Transverse colon (tissue), 4 donors: ENCODE measurements at regions not wholly inside any gene's neighbourhood (a gene's known extent, or its start where the extent isn't known, plus 50 kb on each side); places are given as distances from the start of the nearest gene placed in this dataset.

Experiments used
- DNase-seq: peaks from one replicate; pipeline ENCODE4 v3.0.0-alpha.2; 2019
- H3K27ac ChIP-seq, 4 donors: fragments of 200-600 bp; sonication (generic); 2 replicates each; pipeline ENCODE4 v1.5.1; 2016 to 2018; ENCODE audit warnings: inconsistent platforms in 4 of 4
- H3K27me3 ChIP-seq: fragments of 200-600 bp; sonication (generic); 2 replicates; pipeline ENCODE4 v1.5.1; 2017; ENCODE audit warnings: inconsistent platforms
- H3K36me3 ChIP-seq, 4 donors: fragments of 200-600 bp; sonication (generic); 2 replicates each; pipeline ENCODE4 v1.5.1; 2017 to 2019; ENCODE audit warnings: inconsistent platforms in 4 of 4
- H3K4me1 ChIP-seq, 4 donors: fragments of 200-600 bp; sonication (generic); 2 replicates each; pipeline ENCODE4 v1.5.1; 2017 to 2020; ENCODE audit warnings: inconsistent platforms in 4 of 4
- H3K4me3 ChIP-seq, 4 donors: fragments of 200-600 bp; sonication (generic); 1 replicate in 1 of 4; 2 replicates in 3 of 4; pipeline versions ENCODE4 v1.5.1 to v1.6.1; 2017 to 2019; ENCODE audit warnings: inconsistent platforms in 4 of 4
- H3K9me3 ChIP-seq, 2 donors: fragments of 200-600 bp; sonication (generic); 2 replicates each; pipeline ENCODE4 v1.5.1; 2017 to 2019; ENCODE audit warnings: inconsistent platforms in 2 of 2
- CTCF ChIP-seq, 5 experiments: fragments of 200-600 bp in 3 of 5; fragments of 450-650 bp in 2 of 5; sonication (generic) in 3 of 5; IDR thresholded peaks; 1 replicate in 2 of 5; 2 replicates in 3 of 5; pipeline ENCODE4 v1.5.1; 2016 to 2017; ENCODE audit warnings: antibody characterized with exemption in 5 of 5, inconsistent platforms in 3 of 5, mild to moderate bottlenecking in 2 of 5, moderate library complexity in 1 of 5
- EP300 ChIP-seq: sonication (generic); formaldehyde crosslinking; IDR thresholded peaks from one replicate; pipeline ENCODE4 v1.6.1; 2017; ENCODE audit warnings: antibody characterized with exemption, low read depth
- POLR2A ChIP-seq: fragments of 450-650 bp; IDR thresholded peaks from one replicate; pipeline ENCODE4 v1.6.1; 2016; ENCODE audit warnings: antibody characterized with exemption, mild to moderate bottlenecking, moderate library complexity
- POLR2AphosphoS5 ChIP-seq, 3 donors: sonication (generic); formaldehyde crosslinking; IDR thresholded peaks; one replicate each; pipeline ENCODE4 v1.6.1; 2016; ENCODE audit warnings: antibody characterized with exemption in 3 of 3
- WGBS, 2 donors: methylation state at CpG; one replicate each; pipeline ENCODE4 v1.1.5; 2018; ENCODE audit warnings: low coverage in 1 of 2; 5-methylcytosine and 5-hydroxymethylcytosine counted together
- in situ Hi-C, 4 donors: fragments of 200-750 bp; cut with MboI; loops; one replicate each; pipeline versions ENCODE4 v1.15.0 to v1.15.1; 2017; ENCODE audit warnings: low sequenced_read_pairs in 3 of 4, low pct_ligation_motif_present in 1 of 4, low pct_unique_long_range_greater_than_20kb in 1 of 4
- intact Hi-C: fragments of 100-400 bp; cut with DNase I; formaldehyde crosslinking; loops from one replicate; pipeline ENCODE4 v1.15.1; 2023; ENCODE audit warnings: low total_unique reads

GRCh38 chr6:71745525-71745924 is 140.8 kb upstream of the RIMS1 start:
- Histone ChIP-seq H3K36me3 (no peaks in the 10 kb centered on the region), H3K27ac (no peak overlapping the region), H3K9me3 (no peaks in the 10 kb centered on the region), H3K4me1 (no peaks in the 10 kb centered on the region), H3K27me3 (no peaks in the 10 kb centered on the region), H3K4me3 (no peak overlapping the region)
- DNase-seq: no peak
- intact Hi-C loops (no loop called here), in situ Hi-C loops (no loop called here)
- TF ChIP-seq POLR2A (no peak), EP300 (no peak), CTCF (IDR thresholded peaks at IDR 0.05) (no peak), POLR2AphosphoS5 (IDR thresholded peaks at IDR 0.05) (no peak)
- 81 to 100% methylated on average over 1 to 5 of the region's 5 CpGs for WGBS, 2 donors

GRCh38 chr6:71766146-71766760 is 120.1 kb upstream of the RIMS1 start:
- Histone ChIP-seq H3K4me3 (no peak overlapping the region), H3K4me1 (peaks cover 0 to 14% (median 5%) of the 10 kb centered on the region in 4 donors), H3K27ac (no peak overlapping the region), H3K9me3 (no peaks in the 10 kb centered on the region), H3K27me3 (no peaks in the 10 kb centered on the region), H3K36me3 (no peaks in the 10 kb centered on the region)
- intact Hi-C loops (no loop called here), in situ Hi-C loops (no loop called here)
- TF ChIP-seq POLR2A (no peak), CTCF (IDR thresholded peaks at IDR 0.05) (no peak), POLR2AphosphoS5 (IDR thresholded peaks at IDR 0.05) (no peak), EP300 (no peak)
- WGBS, 2 donors: 54 to 62% methylated on average over 2 of the region's 2 CpGs
- DNase-seq: no peak

- Histone ChIP-seq H3K36me3 (no peaks in the 10 kb centered on the region), H3K27ac (no peak overlapping the region), H3K9me3 (no peaks in the 10 kb centered on the region), H3K4me3 (no peak overlapping the region), H3K4me1 (peaks cover 0 to 14% (median 5%) of the 10 kb centered on the region in 4 donors), H3K27me3 (no peaks in the 10 kb centered on the region)
- no peak for DNase-seq
- intact Hi-C loops (no loop called here), in situ Hi-C loops (no loop called here)
- no peak for TF ChIP-seq CTCF (IDR thresholded peaks at IDR 0.05)
- no peak for TF ChIP-seq POLR2A
- no peak for TF ChIP-seq POLR2AphosphoS5 (IDR thresholded peaks at IDR 0.05)
- no peak for TF ChIP-seq EP300
- 11 to 20% methylated on average over 1 to 3 of the region's 3 CpGs for WGBS, 2 donors
These were observed 119.6 kb upstream of the RIMS1 start for GRCh38 chr6:71766796-71767195.

GRCh38 chr6:71768356-71768755 is 118.0 kb upstream of the RIMS1 start:
- Histone ChIP-seq H3K36me3 (no peaks in the 10 kb centered on the region), H3K4me3 (no peak overlapping the region), H3K4me1 (peaks cover 0 to 14% (median 5%) of the 10 kb centered on the region in 4 donors), H3K27me3 (no peaks in the 10 kb centered on the region), H3K27ac (no peak overlapping the region), H3K9me3 (no peaks in the 10 kb centered on the region)
- DNase-seq: no peak
- in situ Hi-C loops: no loop called here
- 45 to 63% methylated on average over 1 of the region's 1 CpG for WGBS, 2 donors
- no peak for TF ChIP-seq CTCF (IDR thresholded peaks at IDR 0.05)
- no peak for TF ChIP-seq POLR2A
- TF ChIP-seq POLR2AphosphoS5 (IDR thresholded peaks at IDR 0.05): no peak
- no peak for TF ChIP-seq EP300
- intact Hi-C loops: no loop called here
